ENCODE measurements at regions not wholly inside any gene's neighbourhood (a gene's known extent, or its start where the extent isn't known, plus 50 kb on each side); places are given as distances from the start of the nearest gene placed in this dataset.

DNA sequence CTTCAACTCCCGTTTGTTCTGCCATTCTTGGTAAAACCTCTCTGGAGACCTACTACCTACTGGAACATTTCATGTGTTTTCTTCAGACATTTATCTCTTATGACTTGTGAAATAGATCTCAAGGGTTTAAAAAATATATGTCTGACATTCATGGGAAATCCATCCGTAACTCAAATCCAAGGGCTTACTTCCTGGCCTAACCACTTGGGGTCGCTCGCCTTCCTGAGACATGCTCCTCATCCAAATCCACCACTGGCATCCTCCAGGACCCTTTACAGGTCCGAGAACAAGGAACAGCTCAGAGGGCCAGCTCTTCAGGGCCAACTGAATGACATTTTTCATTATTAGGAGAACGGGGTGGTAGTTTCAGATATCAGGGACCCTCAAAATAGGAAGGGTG lies 235.1 kb upstream of the TUT7 start:
- no peak overlapping the region for H3K14ac ChIP-seq (replicated peaks; ENCODE audit: low read depth, low read length)
- no peaks in the 10 kb centered on the region for H3K27me3 ChIP-seq (ENCODE audit: control insufficient read depth, insufficient read depth, low read length)
- no peaks in the 10 kb centered on the region for H4K20me1 ChIP-seq (ENCODE audit: insufficient read depth, low read length)
- no peaks in the 10 kb centered on the region; the same call in 1 of the 2 replicates for H3K4me1 ChIP-seq (ENCODE audit: control insufficient read depth, insufficient read depth, low read length)
- intact Hi-C loops (cut with micrococcal nuclease) = no loop called here
- H3K23ac ChIP-seq (ENCODE audit: low read depth, low read length) = no peak overlapping the region
- in situ Hi-C loops (cut with MboI; ENCODE audit: low sequenced_read_pairs) = no loop called here
- H3K4me3 ChIP-seq (ENCODE audit: insufficient read depth, low read depth, low read length) = no peak overlapping the region
- H3K9ac ChIP-seq (ENCODE audit: low read depth, low read length) = no peak overlapping the region
- H2BK15ac ChIP-seq (ENCODE audit: low read depth, low read length) = no peak overlapping the region
- ATAC-seq (ENCODE audit: low read depth) (no peak), DNase-seq (no peak)
- H3K4ac ChIP-seq (ENCODE audit: low read depth, low read length) = no peak overlapping the region
- no CpG with 5 or more reads among the region's 6 CpGs for whole genome bisulfite sequencing, 2 experiments (ENCODE audit: extremely low coverage in 2 of 2, insufficient read length in 1 of 2)
- H3K4me2 ChIP-seq (ENCODE audit: low read depth, low read length) = no peak overlapping the region
- H2BK5ac ChIP-seq (ENCODE audit: low read depth, low read length, poor library complexity, severe bottlenecking) = no peak overlapping the region
- no TSS peak for BruUV-seq (replicated peaks)
- no peak overlapping the region for H2AK5ac ChIP-seq (ENCODE audit: low read depth, low read length)
- H2BK20ac ChIP-seq (ENCODE audit: low read depth, low read length) = no peak overlapping the region
- H3K9me1 ChIP-seq (ENCODE audit: insufficient read depth, low read length) = no peaks in the 10 kb centered on the region
- H4K5ac ChIP-seq (ENCODE audit: low read depth, low read length) = no peak overlapping the region
- no peak overlapping the region for H2AK9ac ChIP-seq (replicated peaks; ENCODE audit: low read depth, low read length, poor library complexity)
- no peak overlapping the region for H3K56ac ChIP-seq (ENCODE audit: extremely low read depth, insufficient read depth, low read length)
- POLR2A ChIA-PET (ENCODE audit: unreplicated experiment) = no interaction called here
- H3K18ac ChIP-seq (ENCODE audit: low read depth, low read length) = no peak overlapping the region
- H3K79me1 ChIP-seq (ENCODE audit: low read depth in 1 of 2, low read length in 2 of 2) = no peaks in the 10 kb centered on the region
- no peak overlapping the region for H4K8ac ChIP-seq (ENCODE audit: low read depth in 2 of 2, low read length in 2 of 2)
- CTCF ChIA-PET = no interaction called here
- TF ChIP-seq CHD1 (IDR thresholded peaks at IDR 0.05; ENCODE audit: low read depth, low read length) (no peak), POLR2A (IDR thresholded peaks at IDR 0.05; ENCODE audit: low read depth, low read length) (no peak), RAD21 (IDR thresholded peaks at IDR 0.05; ENCODE audit: low read length) (no peak), FOS (IDR thresholded peaks at IDR 0.05; ENCODE audit: low read depth, low read length) (no peak), MAFK (IDR thresholded peaks at IDR 0.05; ENCODE audit: low read depth, low read length) (no peak)
- TF ChIP-seq, protein P1, sequence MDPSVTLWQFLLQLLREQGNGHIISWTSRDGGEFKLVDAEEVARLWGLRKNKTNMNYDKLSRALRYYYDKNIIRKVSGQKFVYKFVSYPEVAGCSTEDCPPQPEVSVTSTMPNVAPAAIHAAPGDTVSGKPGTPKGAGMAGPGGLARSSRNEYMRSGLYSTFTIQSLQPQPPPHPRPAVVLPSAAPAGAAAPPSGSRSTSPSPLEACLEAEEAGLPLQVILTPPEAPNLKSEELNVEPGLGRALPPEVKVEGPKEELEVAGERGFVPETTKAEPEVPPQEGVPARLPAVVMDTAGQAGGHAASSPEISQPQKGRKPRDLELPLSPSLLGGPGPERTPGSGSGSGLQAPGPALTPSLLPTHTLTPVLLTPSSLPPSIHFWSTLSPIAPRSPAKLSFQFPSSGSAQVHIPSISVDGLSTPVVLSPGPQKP (IDR thresholded peaks at IDR 0.05; ENCODE audit: borderline replicate concordance, low read depth, low read length) = no peak
- no peak overlapping the region for H4K91ac ChIP-seq (ENCODE audit: insufficient read depth, low read depth, low read length)
- dilution Hi-C loops (cut with HindIII; ENCODE audit: low sequenced_read_pairs, unreplicated experiment) = no loop called here
- H3K9me3 ChIP-seq (ENCODE audit: control insufficient read depth, insufficient read depth, low read length) = no peaks in the 10 kb centered on the region
- no peak overlapping the region for H3K27ac ChIP-seq (ENCODE audit: insufficient read depth, low read length)
- H2BK120ac ChIP-seq (ENCODE audit: low read depth, low read length) = no peak overlapping the region
- no peak overlapping the region for H2AFZ ChIP-seq (replicated peaks; ENCODE audit: low read length, poor library complexity)
- H3K36me3 ChIP-seq (ENCODE audit: control insufficient read depth, insufficient read depth, low read length) = no peaks in the 10 kb centered on the region
